Neural cell (in vitro differentiated cells): ENCODE measurements at regions not wholly inside any gene's neighbourhood (a gene's known extent, or its start where the extent isn't known, plus 50 kb on each side); places are given as distances from the start of the nearest gene placed in this dataset.

Experiments used
- CTCF ChIP-seq: fragments of 450-650 bp; IDR thresholded peaks from 2 replicates; pipeline ENCODE4 v1.5.1; 2014; ENCODE audit warnings: antibody characterized with exemption, mild to moderate bottlenecking, moderate library complexity; ENCODE audit not compliant: poor library complexity, severe bottlenecking
- EZH2 ChIP-seq: fragments of 200-600, 300-800 bp; shearing (Covaris generic), sonication (generic); IDR thresholded peaks from 2 replicates; pipeline ENCODE4 v1.6.1; 2014; ENCODE audit warnings: antibody characterized with exemption, low read length, borderline replicate concordance, mild to moderate bottlenecking; ENCODE audit not compliant: insufficient read depth, poor library complexity, severe bottlenecking
- RAD21 ChIP-seq: fragments of 450-650 bp; conservative IDR thresholded peaks from 2 replicates; pipeline ENCODE4 v1.6.1; 2014; ENCODE audit warnings: antibody characterized with exemption, mild to moderate bottlenecking, moderate library complexity
- SMC3 ChIP-seq: fragments of 450-650 bp; conservative IDR thresholded peaks from 2 replicates; pipeline ENCODE4 v1.6.1; 2014; ENCODE audit warnings: antibody characterized with exemption, mild to moderate bottlenecking, moderate library complexity; ENCODE audit not compliant: poor library complexity

DNA sequence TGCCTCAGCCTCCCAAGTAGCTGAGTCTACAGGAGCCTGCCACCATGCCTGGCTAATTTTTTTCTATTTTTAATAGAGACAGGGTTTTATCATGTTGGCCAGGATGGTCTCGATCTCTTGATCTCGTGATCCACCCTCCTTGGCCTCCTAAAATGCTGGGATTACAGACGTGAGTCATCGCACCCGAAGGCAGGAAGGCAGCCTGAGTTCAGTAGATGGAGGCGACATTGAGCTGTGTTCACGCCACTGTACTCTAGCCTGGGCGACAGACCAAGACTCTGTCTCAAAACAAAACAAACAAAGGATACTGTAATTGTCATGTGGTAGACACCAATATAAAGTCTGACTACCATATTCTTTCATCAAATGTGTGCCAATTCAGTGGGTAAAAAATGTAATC is 500.9 kb upstream of the DSEL start:
- TF ChIP-seq EZH2 (no peak), CTCF (no peak), RAD21 (no peak), SMC3 (no peak)
